ENCODE measurements at regions not wholly inside any gene's neighbourhood (a gene's known extent, or its start where the extent isn't known, plus 50 kb on each side); places are given as distances from the start of the nearest gene placed in this dataset.

- H3K4me3 ChIP-seq (ENCODE audit: low read length): no peak overlapping the region
- no peak for DNase-seq (ENCODE audit: low read depth)
- no peak for TF ChIP-seq CTCF (conservative IDR thresholded peaks at IDR 0.05; ENCODE audit: low read length)
Measured at GRCh38 chr14:29271669-29272068, 505.1 kb downstream of the FOXG1 start.

- TF ChIP-seq CTCF (conservative IDR thresholded peaks at IDR 0.05; ENCODE audit: low read length): no peak
- H3K4me3 ChIP-seq (ENCODE audit: low read length): no peak overlapping the region
- no peak for DNase-seq (ENCODE audit: low read depth)
Measured at GRCh38 chr14:29273513-29273912, 506.9 kb downstream of the FOXG1 start.

GRCh38 chr14:29274890-29275596 is 508.5 kb downstream of the FOXG1 start:
- no peak for DNase-seq (ENCODE audit: low read depth)
- no peak for TF ChIP-seq CTCF (conservative IDR thresholded peaks at IDR 0.05; ENCODE audit: low read length)

GRCh38 chr14:29278301-29279263 is 512.0 kb downstream of the FOXG1 start:
- TF ChIP-seq CTCF (conservative IDR thresholded peaks at IDR 0.05; ENCODE audit: low read length): no peak
- no peak for DNase-seq (ENCODE audit: low read depth)
- no peak overlapping the region for H3K4me3 ChIP-seq (ENCODE audit: low read length)

More at GRCh38 chr14:29274890-29275596, 508.5 kb downstream of the FOXG1 start:
- H3K4me3 ChIP-seq (ENCODE audit: low read length): no peak overlapping the region

GRCh38 chr14:29282169-29282568 is 515.6 kb downstream of the FOXG1 start:
- no peak for TF ChIP-seq CTCF (conservative IDR thresholded peaks at IDR 0.05; ENCODE audit: low read length)
- no peak overlapping the region for H3K4me3 ChIP-seq (ENCODE audit: low read length)
- peak; percentile 50 for DNase-seq (ENCODE audit: low read depth)

GRCh38 chr14:29290441-29290840 is 523.9 kb downstream of the FOXG1 start:
- DNase-seq (ENCODE audit: low read depth): no peak
- H3K4me3 ChIP-seq (ENCODE audit: low read length): no peak overlapping the region
- TF ChIP-seq CTCF (conservative IDR thresholded peaks at IDR 0.05; ENCODE audit: low read length): no peak
